ENCODE measurements at regions not wholly inside any gene's neighbourhood (a gene's known extent, or its start where the extent isn't known, plus 50 kb on each side); places are given as distances from the start of the nearest gene placed in this dataset.
"Not testable (repeated sequence)": the region's sequence is repeated elsewhere in the genome, so short reads cannot be mapped to it uniquely, and the experiment has no call there.

GRCh38 chr3:16071206-16071605 lies 103.3 kb upstream of the GALNT15 start:
- Histone ChIP-seq H3K9me3 (no peaks in the 10 kb centered on the region), H3K4me3 (no peak overlapping the region), H3K36me3 (no peaks in the 10 kb centered on the region), H3K4me1 (peaks cover 0 to 22% (median 16%) of the 10 kb centered on the region in 4 donors), H3K27me3 (no peaks in the 10 kb centered on the region), H3K27ac (no peak overlapping the region)
- TF ChIP-seq CTCF (IDR thresholded peaks at IDR 0.05): no peak
- no peak for DNase-seq
- intact Hi-C loops (cut with DNase I; ENCODE audit: low total_unique reads): no loop called here

GRCh38 chr3:16072420-16073110 lies 101.9 kb upstream of the GALNT15 start:
- H3K27me3 ChIP-seq: no peaks in the 10 kb centered on the region
- no peaks in the 10 kb centered on the region for H3K9me3 ChIP-seq
- intact Hi-C loops (cut with DNase I; ENCODE audit: low total_unique reads): no loop called here
- TF ChIP-seq CTCF (IDR thresholded peaks at IDR 0.05): no peak
- no peaks in the 10 kb centered on the region for H3K36me3 ChIP-seq
- no peak overlapping the region for H3K4me3 ChIP-seq
- H3K4me1 ChIP-seq: peaks cover 0 to 21% (median 16%) of the 10 kb centered on the region in 4 donors
- DNase-seq: no peak
- H3K27ac ChIP-seq: no peak overlapping the region

- intact Hi-C loops (cut with DNase I; ENCODE audit: low total_unique reads): no loop called here
Measured at GRCh38 chr3:16073203-16073602, 101.3 kb upstream of the GALNT15 start.

GRCh38 chr3:16073990-16074671 lies 100.3 kb upstream of the GALNT15 start:
- DNase-seq; intact Hi-C loops (cut with DNase I; ENCODE audit: low total_unique reads): not testable (repeated sequence)

More at GRCh38 chr3:16073203-16073602, 101.3 kb upstream of the GALNT15 start:
- no peak for DNase-seq
- Histone ChIP-seq H3K27me3 (no peaks in the 10 kb centered on the region), H3K4me1 (peaks cover 0 to 15% (median 13%) of the 10 kb centered on the region in 4 donors), H3K4me3 (no peak overlapping the region), H3K9me3 (no peaks in the 10 kb centered on the region), H3K27ac (no peak overlapping the region), H3K36me3 (no peaks in the 10 kb centered on the region)
- TF ChIP-seq CTCF (IDR thresholded peaks at IDR 0.05): no peak

GRCh38 chr3:16075647-16076046 lies 98.8 kb upstream of the GALNT15 start:
- TF ChIP-seq CTCF (IDR thresholded peaks at IDR 0.05): no peak
- no peak overlapping the region for H3K4me3 ChIP-seq
- H3K4me1 ChIP-seq: no peaks in the 10 kb centered on the region
- no peaks in the 10 kb centered on the region for H3K9me3 ChIP-seq
- H3K27me3 ChIP-seq: no peaks in the 10 kb centered on the region
- no peaks in the 10 kb centered on the region for H3K36me3 ChIP-seq
- intact Hi-C loops (cut with DNase I; ENCODE audit: low total_unique reads): no loop called here
- H3K27ac ChIP-seq: no peak overlapping the region
- no peak for DNase-seq

More at GRCh38 chr3:16073990-16074671, 100.3 kb upstream of the GALNT15 start:
- not testable (repeated sequence) for H3K9me3 ChIP-seq, H3K27me3 ChIP-seq, H3K4me1 ChIP-seq, H3K4me3 ChIP-seq, H3K27ac ChIP-seq, H3K36me3 ChIP-seq

GRCh38 chr3:16076564-16076963 lies 97.9 kb upstream of the GALNT15 start:
- H3K27ac ChIP-seq: no peak overlapping the region
- intact Hi-C loops (cut with DNase I; ENCODE audit: low total_unique reads): no loop called here
- H3K9me3 ChIP-seq: peaks cover 0 to 3% (median 0%) of the 10 kb centered on the region in 3 donors
- TF ChIP-seq CTCF (IDR thresholded peaks at IDR 0.05): no peak
- no peaks in the 10 kb centered on the region for H3K4me1 ChIP-seq
- no peak for DNase-seq
- H3K27me3 ChIP-seq: no peaks in the 10 kb centered on the region
- H3K36me3 ChIP-seq: no peaks in the 10 kb centered on the region
- H3K4me3 ChIP-seq: no peak overlapping the region

GRCh38 chr3:16077146-16077545 lies 97.3 kb upstream of the GALNT15 start:
- H3K4me3 ChIP-seq; H3K36me3 ChIP-seq; H3K27me3 ChIP-seq; intact Hi-C loops (cut with DNase I; ENCODE audit: low total_unique reads); H3K9me3 ChIP-seq; H3K4me1 ChIP-seq; DNase-seq; H3K27ac ChIP-seq: not testable (repeated sequence)

GRCh38 chr3:16077681-16078080 lies 96.8 kb upstream of the GALNT15 start:
- H3K4me1 ChIP-seq; H3K4me3 ChIP-seq; DNase-seq; H3K27me3 ChIP-seq; H3K9me3 ChIP-seq; intact Hi-C loops (cut with DNase I; ENCODE audit: low total_unique reads); H3K27ac ChIP-seq; H3K36me3 ChIP-seq: not testable (repeated sequence)
